WTC11 (cell line): ENCODE measurements at regions not wholly inside any gene's neighbourhood (a gene's known extent, or its start where the extent isn't known, plus 50 kb on each side); places are given as distances from the start of the nearest gene placed in this dataset.

Source experiments
- ATAC-seq: fragments of 200-7000 bp; cut with Tn5 transposase; 2 replicates; pipeline ENCODE4 v1.10.0; 2021; ENCODE audit warnings: mild to moderate bottlenecking, moderate library complexity
- CTCF ChIA-PET: fragments of 300-600 bp; sonication (Branson Sonifier 250); formaldehyde crosslinking; loops from one replicate; lab custom pipeline; 2021; ENCODE audit warnings: antibody characterized with exemption; lab: Charles Lee
- POLR2A ChIA-PET: fragments of 350-600 bp; sonication (Branson Sonifier 250); formaldehyde crosslinking; loops from one replicate; lab custom pipeline; 2021; ENCODE audit warnings: antibody characterized with exemption; lab: Charles Lee
- DNase-seq: peaks from one replicate; pipeline ENCODE4 v3.0.0; 2021; ENCODE audit warnings: low spot score
- H3K27ac Mint-ChIP-seq: 2 replicates; pipeline ENCODE4 v1.8.0; 2021; ENCODE audit warnings: mixed read lengths
- H3K27me3 Mint-ChIP-seq: 2 replicates; pipeline ENCODE4 v1.8.0; 2021; ENCODE audit warnings: low read depth, mild to moderate bottlenecking, moderate library complexity, mixed read lengths
- H3K36me3 Mint-ChIP-seq: 2 replicates; pipeline ENCODE4 v1.8.0; 2021; ENCODE audit warnings: mixed read lengths
- H3K4me1 Mint-ChIP-seq: 2 replicates; pipeline ENCODE4 v1.8.0; 2022; ENCODE audit warnings: mixed read lengths
- H3K4me3 Mint-ChIP-seq: 2 replicates; pipeline ENCODE4 v1.8.0; 2021; ENCODE audit warnings: mild to moderate bottlenecking, moderate library complexity, mixed read lengths
- H3K9me3 Mint-ChIP-seq: 2 replicates; pipeline ENCODE4 v1.8.0; 2021; ENCODE audit warnings: mixed read lengths
- ATF1 ChIP-seq: sonication (generic); formaldehyde crosslinking; IDR thresholded peaks from 2 replicates; pipeline ENCODE4 v1.8.1; 2023; ENCODE audit warnings: mild to moderate bottlenecking, moderate library complexity, missing genetic modification reagents
- CDX4 ChIP-seq: fragments of 250-450 bp; sonication (Bioruptor Pico); IDR thresholded peaks from 2 replicates; pipeline ENCODE4 v1.9.0; 2021; ENCODE audit warnings: moderate library complexity, mild to moderate bottlenecking, inconsistent platforms, borderline replicate concordance
- CREM ChIP-seq: sonication (generic); formaldehyde crosslinking; IDR thresholded peaks from 2 replicates; pipeline ENCODE4 v1.8.1; 2022; ENCODE audit warnings: mild to moderate bottlenecking, missing genetic modification reagents, moderate library complexity
- E2F1 ChIP-seq: sonication (generic); formaldehyde crosslinking; IDR thresholded peaks from 2 replicates; pipeline ENCODE4 v1.8.0; 2022; ENCODE audit warnings: mild to moderate bottlenecking, missing genetic modification reagents
- ETV6 ChIP-seq: sonication (generic); formaldehyde crosslinking; IDR thresholded peaks from 2 replicates; pipeline ENCODE4 v1.8.1; 2022; ENCODE audit warnings: mild to moderate bottlenecking, missing genetic modification reagents
- FOXJ3 ChIP-seq: sonication (generic); formaldehyde crosslinking; IDR thresholded peaks from 2 replicates; pipeline ENCODE4 v1.9.0; 2021; ENCODE audit warnings: missing genetic modification reagents, mild to moderate bottlenecking, borderline replicate concordance
- FOXP4 ChIP-seq: sonication (generic); formaldehyde crosslinking; IDR thresholded peaks from 2 replicates; pipeline ENCODE4 v1.8.0; 2022; ENCODE audit warnings: mild to moderate bottlenecking, missing genetic modification reagents
- GRHL2 ChIP-seq: fragments of 250-450 bp; sonication (Bioruptor Pico); IDR thresholded peaks from 2 replicates; pipeline ENCODE4 v1.8.0; 2022; ENCODE audit warnings: mild to moderate bottlenecking, moderate library complexity; ENCODE audit not compliant: insufficient replicate concordance, severe bottlenecking
- NR1H2 ChIP-seq: sonication (generic); formaldehyde crosslinking; IDR thresholded peaks from 2 replicates; pipeline ENCODE4 v1.9.0; 2021; ENCODE audit warnings: mild to moderate bottlenecking, moderate library complexity, missing genetic modification reagents
- RELA ChIP-seq: sonication (generic); formaldehyde crosslinking; IDR thresholded peaks from 2 replicates; pipeline ENCODE4 v1.8.1; 2022; ENCODE audit warnings: missing genetic modification reagents, mild to moderate bottlenecking, borderline replicate concordance
- SMAD3 ChIP-seq: sonication (generic); formaldehyde crosslinking; IDR thresholded peaks from 2 replicates; pipeline ENCODE4 v1.8.0; 2022; ENCODE audit warnings: missing genetic modification reagents, mild to moderate bottlenecking, borderline replicate concordance
- TEAD1 ChIP-seq: sonication (generic); formaldehyde crosslinking; IDR thresholded peaks from 2 replicates; pipeline ENCODE4 v1.8.0; 2022; ENCODE audit warnings: mild to moderate bottlenecking, missing genetic modification reagents
- ZMAT4 ChIP-seq: fragments of 250-450 bp; sonication (Bioruptor Pico); IDR thresholded peaks from 2 replicates; pipeline ENCODE4 v1.9.0; 2021; ENCODE audit warnings: mild to moderate bottlenecking
- ZNF138 ChIP-seq: sonication (generic); formaldehyde crosslinking; conservative IDR thresholded peaks from 2 replicates; pipeline ENCODE4 v1.8.1; 2022; ENCODE audit warnings: mild to moderate bottlenecking, moderate library complexity, missing genetic modification reagents
- ZNF232 ChIP-seq: sonication (generic); formaldehyde crosslinking; IDR thresholded peaks from 2 replicates; pipeline ENCODE4 v1.8.0; 2022; ENCODE audit warnings: mild to moderate bottlenecking, missing genetic modification reagents
- ZNF416 ChIP-seq: fragments of 250-450 bp; sonication (Bioruptor Pico); IDR thresholded peaks from 2 replicates; pipeline ENCODE4 v1.9.0; 2021; ENCODE audit warnings: mild to moderate bottlenecking, inconsistent platforms
- ZNF671 ChIP-seq: fragments of 250-450 bp; sonication (Bioruptor Pico); IDR thresholded peaks from 2 replicates; pipeline ENCODE4 v1.8.0; 2021; ENCODE audit warnings: mild to moderate bottlenecking
- TF ChIP-seq, protein P1 (sequence below): sonication (generic); formaldehyde crosslinking; IDR thresholded peaks from 2 replicates; pipeline ENCODE4 v1.8.1; 2023; ENCODE audit warnings: mild to moderate bottlenecking, missing genetic modification reagents
- TF ChIP-seq, protein P2 (sequence below): sonication (generic); formaldehyde crosslinking; IDR thresholded peaks from 2 replicates; pipeline ENCODE4 v1.8.0; 2022; ENCODE audit warnings: mild to moderate bottlenecking, missing genetic modification reagents
- TF ChIP-seq, protein P3 (sequence below): sonication (generic); formaldehyde crosslinking; IDR thresholded peaks from 2 replicates; pipeline ENCODE4 v1.8.0; 2022; ENCODE audit warnings: missing genetic modification reagents
- TF ChIP-seq, protein P4 (sequence below): sonication (generic); formaldehyde crosslinking; IDR thresholded peaks from 2 replicates; pipeline ENCODE4 v1.8.1; 2023; ENCODE audit warnings: mild to moderate bottlenecking, moderate library complexity, missing genetic modification reagents
- TF ChIP-seq, protein P5 (sequence below): sonication (generic); formaldehyde crosslinking; IDR thresholded peaks from 2 replicates; pipeline ENCODE4 v1.8.1; 2022; ENCODE audit warnings: mild to moderate bottlenecking, missing genetic modification reagents, moderate library complexity, borderline replicate concordance

DNA sequence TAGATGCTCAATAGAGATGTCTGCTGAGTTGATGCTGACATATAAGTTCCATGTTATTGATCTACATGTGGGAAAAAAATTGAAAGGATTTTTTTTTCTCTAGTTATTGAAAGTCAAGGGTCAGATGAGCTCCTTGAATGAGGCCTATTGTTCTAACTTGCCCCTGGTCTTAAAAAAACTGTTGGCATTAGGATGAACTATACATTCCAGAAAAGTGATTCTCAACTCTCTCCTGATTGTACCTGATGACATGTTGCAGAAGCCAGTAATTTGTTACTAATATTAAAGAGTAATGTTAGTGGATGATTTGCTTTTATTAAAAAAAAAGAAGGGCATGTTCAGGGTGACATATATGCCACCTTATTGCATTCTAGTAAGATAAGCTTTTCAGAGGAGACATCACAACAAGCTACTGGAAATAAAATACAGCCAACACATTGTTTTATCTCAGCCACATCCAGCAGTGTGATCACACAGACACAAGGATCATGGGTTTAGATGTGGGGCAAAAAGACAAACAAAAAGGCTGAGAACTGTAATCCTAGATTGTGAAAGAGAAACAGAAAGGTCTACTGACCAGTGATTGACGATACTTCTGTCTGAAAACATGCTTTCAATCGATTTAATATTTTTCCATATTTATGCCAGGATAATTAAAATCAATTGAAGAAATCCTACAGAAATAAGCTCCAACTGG is 1314.1 kb upstream of the C9orf72 start (continued):
- TF ChIP-seq E2F1 (no peak), ATF1 (CRISPR knock-in tag) (no peak), SMAD3 (no peak), NR1H2 (no peak)
- TF ChIP-seq, protein P1, sequence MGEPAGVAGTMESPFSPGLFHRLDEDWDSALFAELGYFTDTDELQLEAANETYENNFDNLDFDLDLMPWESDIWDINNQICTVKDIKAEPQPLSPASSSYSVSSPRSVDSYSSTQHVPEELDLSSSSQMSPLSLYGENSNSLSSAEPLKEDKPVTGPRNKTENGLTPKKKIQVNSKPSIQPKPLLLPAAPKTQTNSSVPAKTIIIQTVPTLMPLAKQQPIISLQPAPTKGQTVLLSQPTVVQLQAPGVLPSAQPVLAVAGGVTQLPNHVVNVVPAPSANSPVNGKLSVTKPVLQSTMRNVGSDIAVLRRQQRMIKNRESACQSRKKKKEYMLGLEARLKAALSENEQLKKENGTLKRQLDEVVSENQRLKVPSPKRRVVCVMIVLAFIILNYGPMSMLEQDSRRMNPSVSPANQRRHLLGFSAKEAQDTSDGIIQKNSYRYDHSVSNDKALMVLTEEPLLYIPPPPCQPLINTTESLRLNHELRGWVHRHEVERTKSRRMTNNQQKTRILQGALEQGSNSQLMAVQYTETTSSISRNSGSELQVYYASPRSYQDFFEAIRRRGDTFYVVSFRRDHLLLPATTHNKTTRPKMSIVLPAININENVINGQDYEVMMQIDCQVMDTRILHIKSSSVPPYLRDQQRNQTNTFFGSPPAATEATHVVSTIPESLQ (CRISPR knock-in tag), result no peak
- TF ChIP-seq, protein P2, sequence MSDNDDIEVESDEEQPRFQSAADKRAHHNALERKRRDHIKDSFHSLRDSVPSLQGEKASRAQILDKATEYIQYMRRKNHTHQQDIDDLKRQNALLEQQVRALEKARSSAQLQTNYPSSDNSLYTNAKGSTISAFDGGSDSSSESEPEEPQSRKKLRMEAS (CRISPR knock-in tag), result no peak

GRCh38 chr9:28888806-28889205 is 1315.5 kb upstream of the C9orf72 start:
- H3K4me1 Mint-ChIP-seq, result no peaks in the 10 kb centered on the region
- no peaks in the 10 kb centered on the region for H3K27me3 Mint-ChIP-seq
- ATAC-seq, result no peak
- H3K27ac Mint-ChIP-seq, result no peak overlapping the region
- POLR2A ChIA-PET, result no interaction called here
- TF ChIP-seq ZNF232 (CRISPR knock-in tag) (no peak), ZNF416 (CRISPR knock-in tag) (no peak), ZNF138 (CRISPR knock-in tag) (no peak), TEAD1 (no peak), GRHL2 (CRISPR knock-in tag) (no peak), ZNF671 (CRISPR knock-in tag) (no peak), RELA (CRISPR knock-in tag) (no peak), CDX4 (no peak), FOXJ3 (no peak), ZMAT4 (CRISPR knock-in tag) (no peak), FOXP4 (CRISPR knock-in tag) (no peak), ETV6 (CRISPR knock-in tag) (no peak), CREM (CRISPR knock-in tag) (no peak)
- TF ChIP-seq, protein P3, sequence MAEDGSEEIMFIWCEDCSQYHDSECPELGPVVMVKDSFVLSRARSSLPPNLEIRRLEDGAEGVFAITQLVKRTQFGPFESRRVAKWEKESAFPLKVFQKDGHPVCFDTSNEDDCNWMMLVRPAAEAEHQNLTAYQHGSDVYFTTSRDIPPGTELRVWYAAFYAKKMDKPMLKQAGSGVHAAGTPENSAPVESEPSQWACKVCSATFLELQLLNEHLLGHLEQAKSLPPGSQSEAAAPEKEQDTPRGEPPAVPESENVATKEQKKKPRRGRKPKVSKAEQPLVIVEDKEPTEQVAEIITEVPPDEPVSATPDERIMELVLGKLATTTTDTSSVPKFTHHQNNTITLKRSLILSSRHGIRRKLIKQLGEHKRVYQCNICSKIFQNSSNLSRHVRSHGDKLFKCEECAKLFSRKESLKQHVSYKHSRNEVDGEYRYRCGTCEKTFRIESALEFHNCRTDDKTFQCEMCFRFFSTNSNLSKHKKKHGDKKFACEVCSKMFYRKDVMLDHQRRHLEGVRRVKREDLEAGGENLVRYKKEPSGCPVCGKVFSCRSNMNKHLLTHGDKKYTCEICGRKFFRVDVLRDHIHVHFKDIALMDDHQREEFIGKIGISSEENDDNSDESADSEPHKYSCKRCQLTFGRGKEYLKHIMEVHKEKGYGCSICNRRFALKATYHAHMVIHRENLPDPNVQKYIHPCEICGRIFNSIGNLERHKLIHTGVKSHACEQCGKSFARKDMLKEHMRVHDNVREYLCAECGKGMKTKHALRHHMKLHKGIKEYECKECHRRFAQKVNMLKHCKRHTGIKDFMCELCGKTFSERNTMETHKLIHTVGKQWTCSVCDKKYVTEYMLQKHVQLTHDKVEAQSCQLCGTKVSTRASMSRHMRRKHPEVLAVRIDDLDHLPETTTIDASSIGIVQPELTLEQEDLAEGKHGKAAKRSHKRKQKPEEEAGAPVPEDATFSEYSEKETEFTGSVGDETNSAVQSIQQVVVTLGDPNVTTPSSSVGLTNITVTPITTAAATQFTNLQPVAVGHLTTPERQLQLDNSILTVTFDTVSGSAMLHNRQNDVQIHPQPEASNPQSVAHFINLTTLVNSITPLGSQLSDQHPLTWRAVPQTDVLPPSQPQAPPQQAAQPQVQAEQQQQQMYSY (CRISPR knock-in tag), result no peak
- TF ChIP-seq, protein P4, sequence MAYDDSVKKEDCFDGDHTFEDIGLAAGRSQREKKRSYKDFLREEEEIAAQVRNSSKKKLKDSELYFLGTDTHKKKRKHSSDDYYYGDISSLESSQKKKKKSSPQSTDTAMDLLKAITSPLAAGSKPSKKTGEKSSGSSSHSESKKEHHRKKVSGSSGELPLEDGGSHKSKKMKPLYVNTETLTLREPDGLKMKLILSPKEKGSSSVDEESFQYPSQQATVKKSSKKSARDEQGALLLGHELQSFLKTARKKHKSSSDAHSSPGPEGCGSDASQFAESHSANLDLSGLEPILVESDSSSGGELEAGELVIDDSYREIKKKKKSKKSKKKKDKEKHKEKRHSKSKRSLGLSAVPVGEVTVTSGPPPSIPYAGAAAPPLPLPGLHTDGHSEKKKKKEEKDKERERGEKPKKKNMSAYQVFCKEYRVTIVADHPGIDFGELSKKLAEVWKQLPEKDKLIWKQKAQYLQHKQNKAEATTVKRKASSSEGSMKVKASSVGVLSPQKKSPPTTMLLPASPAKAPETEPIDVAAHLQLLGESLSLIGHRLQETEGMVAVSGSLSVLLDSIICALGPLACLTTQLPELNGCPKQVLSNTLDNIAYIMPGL (CRISPR knock-in tag), result no peak
- TF ChIP-seq, protein P2 (CRISPR knock-in tag), result no peak
- TF ChIP-seq, protein P5, sequence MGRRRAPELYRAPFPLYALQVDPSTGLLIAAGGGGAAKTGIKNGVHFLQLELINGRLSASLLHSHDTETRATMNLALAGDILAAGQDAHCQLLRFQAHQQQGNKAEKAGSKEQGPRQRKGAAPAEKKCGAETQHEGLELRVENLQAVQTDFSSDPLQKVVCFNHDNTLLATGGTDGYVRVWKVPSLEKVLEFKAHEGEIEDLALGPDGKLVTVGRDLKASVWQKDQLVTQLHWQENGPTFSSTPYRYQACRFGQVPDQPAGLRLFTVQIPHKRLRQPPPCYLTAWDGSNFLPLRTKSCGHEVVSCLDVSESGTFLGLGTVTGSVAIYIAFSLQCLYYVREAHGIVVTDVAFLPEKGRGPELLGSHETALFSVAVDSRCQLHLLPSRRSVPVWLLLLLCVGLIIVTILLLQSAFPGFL (CRISPR knock-in tag), result no peak
- no peaks in the 10 kb centered on the region for H3K9me3 Mint-ChIP-seq
- CTCF ChIA-PET, result no interaction called here
- no peak overlapping the region for H3K4me3 Mint-ChIP-seq
- no peak for DNase-seq
- H3K36me3 Mint-ChIP-seq, result no peaks in the 10 kb centered on the region
